HG03575 (cell line): ENCODE measurements at regions not wholly inside any gene's neighbourhood (a gene's known extent, or its start where the extent isn't known, plus 50 kb on each side); places are given as distances from the start of the nearest gene placed in this dataset.

Experiments
- ATAC-seq: cut with Tn5 transposase; IDR thresholded peaks from one replicate; pipeline ENCODE4 v1.9.1; 2021; ENCODE audit not compliant: unreplicated experiment, insufficient number of reproducible peaks, low FRiP score; ENCODE audit errors: extremely low read depth

- ATAC-seq = no peak
Measured at GRCh38 chr11:15698855-15699254, 584.1 kb downstream of the INSC start.

DNA sequence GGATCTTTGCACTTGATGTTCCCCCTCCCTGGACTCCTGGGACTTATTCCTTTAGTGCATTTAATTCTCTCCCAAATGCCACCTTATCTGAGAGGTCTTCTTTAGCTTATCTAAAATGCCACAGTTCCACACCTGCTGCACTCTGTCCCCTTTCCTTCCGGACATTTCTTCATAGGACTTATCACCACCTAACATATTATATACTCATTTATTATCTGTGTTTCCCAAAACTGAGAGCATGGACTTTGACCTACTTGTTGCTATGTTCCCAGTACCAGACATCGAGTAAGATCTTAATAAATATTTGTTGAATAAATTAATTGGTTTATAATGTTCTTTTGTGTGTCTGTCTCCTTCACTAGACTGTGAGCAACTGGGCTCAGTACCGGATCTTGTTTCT, 585.3 kb downstream of the INSC start:
- no peak for ATAC-seq

DNA sequence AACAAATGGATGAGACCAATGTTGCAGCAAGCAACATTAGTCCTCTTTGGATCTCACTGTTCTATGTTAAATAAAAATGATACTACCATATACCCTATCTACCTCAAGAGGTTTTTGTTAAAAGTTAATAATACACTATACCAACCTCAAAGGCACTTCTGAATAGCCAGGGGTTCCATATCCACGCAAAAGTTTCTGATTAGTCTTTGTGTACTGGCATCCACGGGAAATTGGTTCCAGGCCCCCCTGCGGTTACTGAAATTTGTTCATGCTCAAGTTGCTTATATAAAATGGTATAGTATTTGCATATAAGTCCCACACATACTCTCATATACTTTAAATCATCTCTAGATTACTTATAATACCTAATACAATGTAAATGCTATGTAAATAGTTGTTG, 585.7 kb downstream of the INSC start:
- no peak for ATAC-seq

DNA sequence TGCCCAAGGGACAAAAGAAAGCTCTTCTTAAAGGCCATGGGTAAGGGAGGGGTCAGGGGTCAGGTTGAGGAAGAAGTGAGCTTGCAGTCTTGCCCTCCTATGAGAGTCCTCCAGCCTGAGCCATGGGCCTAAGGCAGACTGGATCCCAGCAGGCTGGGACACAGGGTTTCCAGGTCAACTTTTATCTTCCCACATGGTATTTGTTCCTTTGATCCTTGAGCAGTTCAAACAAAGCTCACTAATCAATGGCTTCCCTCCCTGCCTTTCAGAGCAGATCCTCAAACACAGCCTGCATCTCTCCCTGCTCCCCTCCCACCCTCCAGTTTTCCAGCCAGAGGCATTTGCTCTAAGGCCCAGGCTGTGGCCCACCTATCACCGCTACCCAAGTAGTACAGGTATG, 589.3 kb downstream of the INSC start:
- no peak for ATAC-seq

GRCh38 chr11:15704556-15704955, 589.8 kb downstream of the INSC start:
- no peak for ATAC-seq

- ATAC-seq = no peak
Measured at GRCh38 chr11:15705891-15706290, 591.2 kb downstream of the INSC start.

DNA sequence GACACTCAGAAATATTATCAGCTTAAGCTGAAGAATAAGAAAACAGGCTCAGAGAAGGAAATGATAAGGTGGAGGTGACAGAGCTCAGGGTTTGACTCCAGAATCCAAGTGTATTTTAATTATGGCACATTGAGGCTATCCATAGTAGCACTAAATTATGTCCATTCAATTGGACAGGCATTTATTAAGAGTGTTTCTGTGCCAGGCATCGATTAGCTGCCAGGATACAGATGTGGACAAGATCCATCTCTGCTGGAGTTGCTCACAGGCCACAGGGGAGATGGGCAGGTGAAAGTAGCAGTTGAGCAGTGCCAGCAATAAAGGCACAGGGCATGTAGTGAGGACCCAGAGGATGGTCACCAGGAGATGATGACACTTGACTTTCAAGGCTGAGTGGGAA, 592.5 kb downstream of the INSC start:
- ATAC-seq = no peak

- no peak for ATAC-seq
Measured at GRCh38 chr11:15707971-15708370, 593.2 kb downstream of the INSC start.

DNA sequence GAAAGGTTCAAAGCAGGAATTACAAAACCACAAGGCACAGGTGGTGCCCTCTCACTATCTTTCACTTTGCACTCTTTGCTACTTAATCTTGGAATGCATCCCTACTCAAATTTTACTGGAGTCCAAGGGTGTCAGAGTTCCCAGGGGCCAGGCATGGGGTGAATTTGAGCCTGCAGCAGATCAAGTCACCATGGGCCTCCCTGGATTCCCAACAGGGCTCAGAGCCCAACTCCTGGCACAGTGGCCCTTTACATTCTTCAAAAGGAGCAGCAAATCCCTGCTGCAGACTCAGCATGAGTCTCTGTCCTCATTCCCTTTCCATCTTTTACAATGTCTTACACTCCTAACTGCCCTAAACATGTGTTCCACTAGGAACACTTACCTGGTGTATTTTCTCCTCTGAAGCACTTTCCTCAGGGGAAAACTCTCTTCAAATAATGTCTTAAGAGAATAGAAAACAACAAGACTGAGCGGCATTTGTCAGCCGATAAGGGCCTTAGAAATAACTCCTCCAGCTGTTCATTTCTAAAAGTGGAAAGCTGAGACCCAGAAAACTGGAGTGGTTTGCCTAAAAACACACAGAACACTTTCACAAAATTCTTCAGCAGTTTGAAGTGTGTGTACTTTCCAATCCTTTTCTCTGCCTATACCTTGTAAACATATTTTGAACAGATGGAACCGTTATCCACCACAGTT, 596.0 kb downstream of the INSC start:
- ATAC-seq = no peak

GRCh38 chr11:15711311-15711710, 596.6 kb downstream of the INSC start:
- ATAC-seq = no peak

- ATAC-seq = no peak
Measured at GRCh38 chr11:15714641-15715399, 600.1 kb downstream of the INSC start.

GRCh38 chr11:15716550-15716949, 601.8 kb downstream of the INSC start:
- no peak for ATAC-seq

- no peak for ATAC-seq
Measured at GRCh38 chr11:15720460-15720859, 605.7 kb downstream of the INSC start.

DNA sequence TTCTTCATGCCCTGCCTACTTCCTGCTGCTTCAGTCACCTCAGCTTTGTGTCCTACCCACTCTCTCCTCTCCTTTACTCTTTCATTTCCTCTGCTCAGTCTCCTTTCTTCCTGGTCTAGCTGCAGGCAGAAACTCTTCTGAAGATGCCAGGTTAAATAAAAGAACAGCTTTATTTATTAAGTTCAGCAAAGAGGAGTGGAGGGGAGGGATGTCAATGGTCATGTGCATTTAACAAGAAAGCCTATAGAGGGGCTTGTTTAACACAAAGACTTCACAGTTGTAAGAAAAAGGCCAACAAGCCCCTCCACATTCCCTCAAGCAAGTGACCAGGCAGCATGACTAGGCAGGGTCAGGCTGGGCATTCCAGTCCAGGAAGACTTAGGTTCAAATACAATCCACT, 609.2 kb downstream of the INSC start:
- ATAC-seq = no peak

- ATAC-seq = no peak
Measured at GRCh38 chr11:15724601-15725000, 609.9 kb downstream of the INSC start.

DNA sequence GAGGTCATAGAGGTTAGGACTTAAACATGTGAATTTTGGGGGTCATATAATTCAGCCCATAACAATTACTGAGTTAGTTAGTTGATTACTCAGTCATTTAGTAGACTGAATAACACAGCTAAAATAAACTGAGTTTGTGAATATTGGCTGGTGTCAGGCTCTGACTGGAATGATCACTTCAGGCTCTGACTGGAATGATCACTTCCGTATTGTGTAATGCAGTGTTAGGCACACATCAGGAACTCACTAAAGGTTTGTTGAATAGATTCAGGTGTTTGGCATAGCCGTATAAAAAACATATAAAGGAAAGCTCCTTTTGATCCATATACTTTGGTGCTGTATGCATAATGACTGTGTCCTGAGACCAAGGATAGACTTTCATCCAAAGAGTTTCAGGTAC, 610.5 kb downstream of the INSC start:
- no peak for ATAC-seq

DNA sequence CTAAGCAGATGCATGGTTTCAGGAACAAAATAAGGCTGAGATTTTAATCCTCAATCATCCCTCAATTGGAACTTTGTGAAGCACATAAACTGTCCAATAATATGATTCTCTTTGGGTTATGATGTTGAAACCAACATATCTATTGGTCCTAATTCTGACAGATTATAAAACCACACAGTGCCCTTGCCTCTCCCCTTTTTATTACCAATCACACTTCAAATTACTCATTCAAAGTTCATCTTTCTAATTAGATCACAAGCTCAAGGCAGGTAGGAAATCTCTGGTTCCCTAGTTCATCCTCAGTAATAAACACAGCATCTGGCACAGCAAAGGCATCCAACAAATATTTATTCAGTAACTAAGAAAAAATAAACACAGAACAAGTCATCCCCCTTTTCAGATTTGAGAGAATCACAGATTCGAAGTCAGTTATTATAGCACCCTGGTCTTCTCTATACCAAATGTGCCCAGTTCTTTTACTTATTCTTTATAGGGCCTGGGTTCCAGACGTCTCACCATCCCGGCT, 611.6 kb downstream of the INSC start:
- no peak for ATAC-seq

GRCh38 chr11:15726893-15727519, 612.3 kb downstream of the INSC start:
- ATAC-seq = no peak

DNA sequence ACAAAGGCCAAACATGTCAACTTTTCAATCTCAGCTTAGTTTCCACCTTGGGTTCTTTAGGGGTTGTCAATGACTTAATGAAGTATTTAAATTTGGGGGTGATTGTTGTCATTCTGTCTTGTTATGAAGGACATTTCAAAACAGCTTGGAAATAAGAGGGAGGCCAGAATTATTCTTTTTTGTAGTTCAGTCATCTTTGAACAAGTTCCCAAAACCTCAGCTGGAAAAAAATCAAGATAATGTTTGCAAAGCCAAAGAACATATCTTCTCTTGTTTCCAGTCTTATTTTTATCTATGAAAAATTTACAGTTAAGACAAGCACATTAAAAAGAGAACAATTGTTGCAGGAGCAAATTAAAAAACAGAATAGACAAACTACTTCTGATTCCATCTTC, 612.8 kb downstream of the INSC start:
- ATAC-seq = no peak

DNA sequence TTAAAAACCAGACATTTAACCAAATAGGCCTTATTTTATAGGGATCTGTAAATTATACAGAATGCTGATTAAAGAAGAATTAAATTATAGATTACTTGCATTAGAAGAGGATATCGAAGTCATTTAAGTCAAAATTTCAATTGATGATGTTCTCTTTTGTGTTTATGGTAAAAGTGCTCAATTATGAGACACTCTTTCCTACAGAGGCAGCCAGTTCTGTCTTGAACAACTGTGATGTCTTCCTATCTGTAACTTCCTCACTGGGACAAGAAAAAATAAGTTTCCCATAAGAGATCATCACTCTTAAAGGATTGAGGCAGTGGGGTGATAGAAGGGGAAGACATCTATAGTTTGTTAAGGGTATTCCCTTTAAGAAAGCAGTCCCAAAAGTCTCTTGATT, 613.5 kb downstream of the INSC start:
- ATAC-seq = no peak
